Endothelial cell (in vitro differentiated cells): ENCODE measurements at regions not wholly inside any gene's neighbourhood (a gene's known extent, or its start where the extent isn't known, plus 50 kb on each side); places are given as distances from the start of the nearest gene placed in this dataset.

Experiments used
- DNase-seq: peaks from one replicate; pipeline ENCODE4 v3.0.0; 2021; ENCODE audit warnings: low spot score
- H3K27ac Mint-ChIP-seq: one replicate; pipeline ENCODE4 v1.8.0; 2021; ENCODE audit warnings: mixed read lengths, inconsistent platforms; ENCODE audit not compliant: unreplicated experiment
- H3K27me3 Mint-ChIP-seq: one replicate; pipeline ENCODE4 v1.8.0; 2021; ENCODE audit warnings: mild to moderate bottlenecking, moderate library complexity, mixed read lengths, inconsistent platforms; ENCODE audit not compliant: unreplicated experiment
- H3K36me3 Mint-ChIP-seq: one replicate; pipeline ENCODE4 v1.8.0; 2021; ENCODE audit warnings: mild to moderate bottlenecking, low read depth, mixed read lengths, inconsistent platforms; ENCODE audit not compliant: unreplicated experiment
- H3K4me1 Mint-ChIP-seq: one replicate; pipeline ENCODE4 v1.8.0; 2021; ENCODE audit warnings: mild to moderate bottlenecking, mixed read lengths, inconsistent platforms; ENCODE audit not compliant: unreplicated experiment
- H3K4me3 Mint-ChIP-seq: one replicate; pipeline ENCODE4 v1.8.0; 2021; ENCODE audit warnings: mild to moderate bottlenecking, mixed read lengths, inconsistent platforms; ENCODE audit not compliant: unreplicated experiment
- H3K9me3 Mint-ChIP-seq: one replicate; pipeline ENCODE4 v1.8.0; 2021; ENCODE audit warnings: mixed read lengths, inconsistent platforms; ENCODE audit not compliant: unreplicated experiment
- CTCF ChIP-seq: fragments of 200-600 bp; sonication (generic); IDR thresholded peaks from one replicate; pipeline ENCODE4 v1.5.0; 2021; ENCODE audit warnings: antibody characterized with exemption; ENCODE audit not compliant: unreplicated experiment

- no peaks in the 10 kb centered on the region for H3K9me3 Mint-ChIP-seq
- H3K4me1 Mint-ChIP-seq = peaks cover 3% of the 10 kb centered on the region
- H3K27ac Mint-ChIP-seq = no peak overlapping the region
- no peak for DNase-seq
- H3K27me3 Mint-ChIP-seq = no peaks in the 10 kb centered on the region
- no peak overlapping the region for H3K4me3 Mint-ChIP-seq
- TF ChIP-seq CTCF = no peak
- no peaks in the 10 kb centered on the region for H3K36me3 Mint-ChIP-seq
Observed at GRCh38 chr12:97259098-97259497, 203.5 kb upstream of the RMST start.

- H3K27me3 Mint-ChIP-seq = no peaks in the 10 kb centered on the region
- H3K4me3 Mint-ChIP-seq = no peak overlapping the region
- no peak for TF ChIP-seq CTCF
- DNase-seq = no peak
- no peak overlapping the region for H3K27ac Mint-ChIP-seq
- H3K4me1 Mint-ChIP-seq = no peaks in the 10 kb centered on the region
- H3K36me3 Mint-ChIP-seq = no peaks in the 10 kb centered on the region
- H3K9me3 Mint-ChIP-seq = no peaks in the 10 kb centered on the region
Observed at GRCh38 chr12:97260786-97261185, 201.8 kb upstream of the RMST start.

GRCh38 chr12:97267166-97267565, 195.4 kb upstream of the RMST start:
- Mint-ChIP-seq H3K4me3 (no peak overlapping the region), H3K27ac (no peak overlapping the region), H3K9me3 (no peaks in the 10 kb centered on the region), H3K27me3 (no peaks in the 10 kb centered on the region), H3K36me3 (peaks cover 4% of the 10 kb centered on the region), H3K4me1 (no peaks in the 10 kb centered on the region)
- DNase-seq = no peak
- TF ChIP-seq CTCF = no peak

- Mint-ChIP-seq H3K4me3 (no peak overlapping the region), H3K9me3 (no peaks in the 10 kb centered on the region), H3K4me1 (no peaks in the 10 kb centered on the region), H3K36me3 (peaks cover 4% of the 10 kb centered on the region), H3K27me3 (no peaks in the 10 kb centered on the region), H3K27ac (no peak overlapping the region)
- TF ChIP-seq CTCF = no peak
- no peak for DNase-seq
Observed at GRCh38 chr12:97267594-97268202, 194.9 kb upstream of the RMST start.

GRCh38 chr12:97272471-97272870, 190.1 kb upstream of the RMST start:
- no peak for DNase-seq
- H3K4me1 Mint-ChIP-seq = peaks cover 9% of the 10 kb centered on the region
- no peaks in the 10 kb centered on the region for H3K9me3 Mint-ChIP-seq
- H3K36me3 Mint-ChIP-seq = peaks cover 4% of the 10 kb centered on the region
- H3K4me3 Mint-ChIP-seq = no peak overlapping the region
- no peak for TF ChIP-seq CTCF
- H3K27ac Mint-ChIP-seq = no peak overlapping the region
- H3K27me3 Mint-ChIP-seq = no peaks in the 10 kb centered on the region
